ENCODE measurements at regions not wholly inside any gene's neighbourhood (a gene's known extent, or its start where the extent isn't known, plus 50 kb on each side); places are given as distances from the start of the nearest gene placed in this dataset.
"Not testable (repeated sequence)": the region's sequence is repeated elsewhere in the genome, so short reads cannot be mapped to it uniquely, and the experiment has no call there.

DNA sequence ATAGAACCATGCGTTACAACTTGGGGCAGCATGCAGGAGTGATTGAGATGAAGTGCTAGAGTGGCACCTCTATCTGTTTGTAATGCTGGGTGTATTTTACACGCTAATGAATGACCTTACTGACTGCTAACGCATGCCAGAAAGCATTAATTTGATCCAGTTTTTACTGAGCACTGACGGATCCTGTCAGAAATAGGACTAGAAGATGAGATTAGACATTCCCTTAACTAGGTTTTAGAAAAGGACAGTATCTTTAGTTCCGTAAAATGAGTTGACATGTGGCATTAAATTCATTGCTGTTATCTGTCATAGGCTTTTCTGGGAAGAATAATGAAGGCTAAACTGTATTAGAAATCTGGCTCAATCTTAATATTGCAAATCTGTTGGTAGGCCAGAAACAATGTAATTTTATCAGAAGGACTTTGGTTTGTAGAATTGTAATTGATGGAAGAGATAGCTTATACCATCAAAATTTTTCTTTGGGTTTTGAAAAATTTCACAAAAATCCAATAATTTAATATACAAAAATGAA, 140.4 kb upstream of the WDFY3 start:
- DNase-seq = no peak

- no peak for DNase-seq
These were observed 141.1 kb upstream of the WDFY3 start for GRCh38 chr4:85107553-85107952.

DNA sequence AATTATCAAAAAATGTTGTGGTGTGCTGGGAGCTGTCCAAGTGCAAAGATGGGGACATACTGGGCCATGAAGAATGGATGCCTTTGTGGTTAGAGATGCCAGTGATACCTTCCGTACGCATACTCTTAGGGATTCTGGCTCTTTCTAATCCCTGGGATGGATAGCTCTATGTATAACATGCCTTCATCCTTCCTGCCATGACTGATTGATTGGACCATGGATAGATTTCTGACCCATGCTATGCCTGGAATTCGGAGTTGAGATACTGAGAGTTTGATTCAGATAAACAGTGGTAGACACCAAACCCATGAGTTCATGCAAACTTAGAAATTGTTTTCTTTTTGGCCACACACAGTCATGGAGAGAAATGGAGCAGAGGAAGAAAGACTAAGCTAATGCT, 147.2 kb upstream of the WDFY3 start:
- no peak for DNase-seq

DNA sequence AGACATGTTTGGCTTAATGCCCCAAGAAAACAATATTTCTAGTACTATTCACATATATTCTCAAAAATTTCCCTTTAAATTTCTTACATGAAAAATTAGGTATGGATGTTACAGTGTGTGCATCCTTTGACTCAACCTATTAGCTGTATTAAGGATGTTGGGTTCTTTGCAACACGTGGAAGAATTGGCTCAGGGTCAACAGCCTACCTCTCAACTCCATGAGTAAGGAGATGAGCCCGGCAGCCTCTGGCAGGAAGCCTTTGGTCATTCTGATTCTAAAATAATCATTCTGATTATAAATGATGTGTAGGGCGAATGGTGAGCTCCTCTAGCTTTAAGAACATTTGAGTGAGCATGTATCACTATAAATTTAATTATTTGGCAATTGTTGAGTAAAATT, 148.0 kb upstream of the WDFY3 start:
- DNase-seq = no peak

DNA sequence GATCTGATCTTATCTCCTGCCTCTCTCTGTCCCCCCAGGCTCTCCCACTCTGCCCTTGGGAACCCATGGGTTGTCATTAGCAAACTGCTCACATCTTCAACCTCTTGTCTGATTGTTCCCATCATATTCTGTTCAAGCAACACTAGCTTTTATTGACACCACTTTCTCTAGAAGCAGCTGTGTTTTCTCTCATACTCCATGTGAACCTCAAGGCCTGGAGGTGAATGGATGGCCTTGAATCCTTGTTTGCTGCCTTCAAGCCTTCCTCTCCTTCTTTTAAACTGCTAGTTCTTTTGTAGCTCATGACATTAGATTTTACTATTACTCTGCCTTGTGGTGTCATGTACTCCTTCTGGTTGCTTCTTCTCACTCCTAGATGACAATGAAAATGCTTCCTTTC, 149.5 kb upstream of the WDFY3 start:
- DNase-seq = no peak

DNA sequence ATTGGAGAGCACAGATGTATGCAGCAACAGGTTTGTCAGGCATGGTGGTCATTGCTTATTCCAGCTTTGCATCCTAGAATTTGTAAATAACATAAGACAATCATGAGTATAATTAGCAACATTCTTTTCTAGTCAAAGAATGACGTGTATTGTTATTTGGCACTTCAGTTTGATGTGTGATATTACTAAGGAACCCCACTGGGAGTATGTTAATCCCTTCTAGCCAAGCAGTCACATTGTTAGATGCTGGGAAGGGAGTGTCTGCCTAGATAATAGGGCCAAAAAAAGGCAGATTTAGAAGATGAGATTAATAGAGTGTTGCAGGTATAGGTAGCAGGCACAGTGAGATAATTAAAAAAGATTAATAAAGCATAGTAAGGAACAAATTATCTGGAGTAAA, 159.2 kb upstream of the WDFY3 start:
- no peak for DNase-seq

- DNase-seq = no peak
These were observed 160.6 kb upstream of the WDFY3 start for GRCh38 chr4:85126991-85127591.

- no peak for DNase-seq
These were observed 161.2 kb upstream of the WDFY3 start for GRCh38 chr4:85127653-85128052.

- DNase-seq = no peak
These were observed 162.0 kb upstream of the WDFY3 start for GRCh38 chr4:85128246-85129204.

- DNase-seq = not testable (repeated sequence)
These were observed 163.1 kb upstream of the WDFY3 start for GRCh38 chr4:85129354-85130125.

DNA sequence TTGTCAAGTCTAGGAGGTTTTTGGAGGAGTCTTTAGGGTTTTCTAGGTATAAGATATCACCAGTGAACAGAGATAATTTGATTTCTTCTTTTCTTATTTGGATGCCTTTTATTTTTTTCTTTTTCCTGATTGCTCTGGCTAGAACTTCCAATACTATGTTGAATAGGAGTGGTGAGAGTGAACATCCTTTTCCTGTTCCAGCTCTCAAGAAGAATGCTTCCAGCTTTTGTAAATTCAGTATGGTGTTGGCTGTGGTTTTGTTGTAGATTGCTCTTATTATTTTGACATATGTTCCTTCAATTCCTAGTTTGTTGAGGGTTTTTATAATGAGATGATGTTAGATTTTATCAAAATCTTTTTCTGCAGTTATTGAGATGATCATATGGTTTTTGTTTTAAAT, 165.6 kb upstream of the WDFY3 start:
- DNase-seq = no peak

DNA sequence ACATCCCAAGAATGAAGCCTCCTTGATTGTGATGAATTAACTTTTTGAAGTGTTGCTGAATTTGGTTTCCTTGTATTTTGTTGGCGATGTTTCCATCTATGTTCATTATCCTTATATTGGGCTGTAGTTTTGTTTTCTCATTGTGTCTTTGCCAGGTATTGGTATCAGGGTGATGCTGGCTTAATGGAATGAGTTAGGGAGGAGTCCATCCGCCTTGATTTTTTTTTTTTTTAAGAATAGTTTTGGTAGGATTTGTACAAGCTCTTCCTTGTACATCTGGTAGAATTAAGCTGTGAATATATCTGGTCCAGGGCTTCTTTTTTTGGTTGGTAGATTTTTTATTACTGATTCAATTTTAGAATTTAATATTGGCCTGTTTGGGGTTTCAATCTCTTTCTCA, 166.1 kb upstream of the WDFY3 start:
- DNase-seq = no peak

DNA sequence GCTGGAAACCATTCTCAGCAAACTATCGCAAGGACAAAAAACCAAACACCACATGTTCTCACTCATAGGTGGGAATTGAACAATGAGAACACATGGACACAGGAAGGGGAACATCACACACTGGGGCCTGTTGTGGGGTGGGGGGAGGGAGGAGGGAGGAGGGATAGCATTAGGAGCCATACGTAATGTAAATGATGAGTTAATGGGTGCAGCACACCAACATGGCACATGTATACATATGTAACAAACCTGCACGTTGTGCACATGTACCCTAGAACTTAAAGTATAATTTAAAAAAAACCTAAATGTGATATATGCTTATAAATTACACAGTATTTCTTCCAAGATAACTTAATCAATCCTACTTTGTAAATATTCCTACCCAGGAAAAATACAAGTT, 173.3 kb upstream of the WDFY3 start:
- DNase-seq = not testable (repeated sequence)

DNA sequence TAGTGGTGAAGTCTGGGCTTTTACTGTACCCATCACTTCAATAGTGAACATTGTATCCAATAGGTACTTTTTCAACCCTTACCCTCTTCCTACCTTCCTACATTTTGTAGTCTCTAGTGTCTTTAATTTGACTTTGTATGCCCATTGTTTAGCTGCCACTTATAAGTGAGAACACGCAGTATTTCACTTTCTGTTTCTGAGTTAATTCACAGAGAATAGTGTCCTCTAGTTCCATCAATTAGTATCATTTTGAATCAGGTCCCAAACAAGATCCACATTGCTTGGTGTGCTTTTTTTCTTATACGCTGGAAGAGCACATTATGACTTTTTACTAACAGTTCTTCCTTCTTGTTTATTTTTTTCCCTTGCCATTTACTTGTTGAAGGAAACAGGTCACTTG, 176.0 kb upstream of the WDFY3 start:
- no peak for DNase-seq

GRCh38 chr4:85147481-85148076, 181.1 kb upstream of the WDFY3 start:
- peak; percentile 53 for DNase-seq

DNA sequence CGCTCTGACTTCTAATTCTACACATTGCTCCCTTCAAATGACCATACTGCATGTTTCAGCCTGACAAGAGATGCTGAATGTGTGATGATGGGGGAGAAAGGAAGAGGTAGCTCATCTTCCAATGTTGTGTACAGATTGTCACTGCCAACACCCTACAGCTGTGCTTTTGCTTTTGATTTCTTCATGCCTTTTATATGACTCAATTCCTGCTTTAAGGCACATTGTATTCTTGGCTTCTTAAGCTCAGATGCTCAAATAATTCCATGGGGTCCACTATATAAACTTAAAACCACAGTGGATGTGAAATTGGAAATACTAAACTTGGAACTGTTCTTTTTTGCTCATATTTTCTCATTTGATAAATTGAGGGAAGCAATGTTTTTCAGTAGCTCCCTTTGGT, 183.2 kb upstream of the WDFY3 start:
- no peak for DNase-seq

- DNase-seq = no peak
These were observed 184.9 kb upstream of the WDFY3 start for GRCh38 chr4:85151371-85151770.

DNA sequence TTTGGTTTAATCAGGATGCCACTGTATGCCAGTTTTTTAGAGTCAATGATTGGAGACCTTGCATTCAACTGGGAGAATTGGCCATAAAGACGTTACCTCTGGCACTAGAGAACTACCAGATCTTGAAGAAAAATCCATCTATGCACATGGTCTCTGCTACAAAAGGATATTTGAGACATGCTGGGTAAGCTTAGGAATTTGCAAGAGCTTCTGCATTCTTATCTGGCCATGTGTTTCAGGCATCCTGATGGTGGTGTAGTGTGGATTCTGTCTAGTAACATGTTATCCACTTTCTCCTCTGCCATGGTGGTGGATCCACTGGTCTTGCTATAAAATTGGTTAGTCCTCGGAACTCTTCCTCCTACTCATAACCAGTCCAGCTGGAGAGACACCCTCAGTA, 185.3 kb upstream of the WDFY3 start:
- no peak for DNase-seq

GRCh38 chr4:85152480-85152879, 186.0 kb upstream of the WDFY3 start:
- DNase-seq = no peak

GRCh38 chr4:85153221-85153620, 186.7 kb upstream of the WDFY3 start:
- DNase-seq = no peak

DNA sequence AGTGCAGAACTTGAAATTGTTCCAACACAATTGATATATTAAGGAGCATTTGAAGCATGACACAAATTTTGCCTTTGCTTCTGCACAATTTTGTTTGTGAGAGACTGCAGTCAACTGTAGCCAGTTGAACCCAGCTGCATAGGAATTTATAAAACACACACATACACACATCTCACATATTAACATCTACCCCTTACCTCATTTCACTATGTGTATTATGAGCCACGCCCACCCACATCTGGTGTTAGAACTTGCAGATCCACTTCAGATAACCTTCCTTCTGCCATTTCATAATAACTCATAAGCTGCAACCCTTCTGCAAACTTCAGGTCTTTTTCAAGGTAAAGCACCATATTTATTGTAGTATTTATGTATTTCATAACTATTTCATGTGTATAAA, 188.1 kb upstream of the WDFY3 start:
- no peak for DNase-seq

DNA sequence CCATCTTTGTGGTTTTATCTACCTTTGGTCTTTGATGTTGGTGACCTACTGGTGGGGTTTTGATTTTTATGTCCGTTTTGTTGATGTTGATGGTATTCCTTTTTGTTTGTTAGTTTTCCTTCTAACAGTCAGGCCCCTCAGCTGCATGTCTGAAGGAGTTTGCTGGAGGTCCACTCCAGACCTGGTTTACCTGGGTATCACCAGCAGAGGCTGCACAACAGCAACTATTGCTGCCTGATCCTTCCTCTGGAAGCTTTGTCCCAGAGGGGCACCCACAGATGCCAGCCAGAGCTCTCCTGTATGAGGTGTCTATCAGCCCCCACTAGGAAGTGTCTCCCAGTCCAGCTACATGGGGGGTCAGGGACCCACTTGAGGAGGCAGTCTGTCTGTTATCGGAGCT, 199.3 kb upstream of the WDFY3 start:
- no peak for DNase-seq

DNA sequence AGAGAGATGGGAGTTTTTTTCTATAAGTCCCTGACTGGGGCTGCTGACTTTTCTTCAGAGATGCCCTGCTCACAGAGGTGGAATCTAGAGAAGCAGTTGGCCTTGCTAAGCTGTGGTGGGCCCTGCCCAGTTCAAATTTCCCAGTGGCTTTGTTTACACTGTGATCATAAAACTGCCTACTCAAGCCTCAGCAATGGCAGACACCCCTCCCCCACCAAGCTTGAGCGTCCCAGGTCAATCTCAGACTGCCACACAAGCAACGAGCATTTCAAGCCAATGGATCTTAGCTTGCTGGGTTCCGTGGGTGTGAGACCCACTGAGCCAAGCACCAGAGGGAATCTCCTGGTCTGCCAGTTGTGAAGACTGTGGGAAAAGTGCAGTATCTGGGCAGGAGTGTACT, 199.8 kb upstream of the WDFY3 start:
- DNase-seq = no peak

Measured in amniotic stem cell (primary cell).